ENCODE measurements at regions not wholly inside any gene's neighbourhood (a gene's known extent, or its start where the extent isn't known, plus 50 kb on each side); places are given as distances from the start of the nearest gene placed in this dataset.

- 63% methylated on average over 6 of the region's 7 CpGs for WGBS (ENCODE audit: insufficient coverage)
- no peak overlapping the region for H3K4me3 Mint-ChIP-seq
- DNase-seq = no peak
- H3K9me3 ChIP-seq (replicated peaks in 1 of 2; ENCODE audit: control insufficient read depth in 1 of 2, insufficient read depth in 1 of 2, low read length in 2 of 2) = peaks cover 0 to 20% of the 10 kb centered on the region in 2 donors
- no peak overlapping the region for H3K27ac Mint-ChIP-seq
- H3K4me1 ChIP-seq (ENCODE audit: control insufficient read depth in 1 of 2, insufficient read depth in 2 of 2, low read length in 2 of 2) = no peaks in the 10 kb centered on the region
- no peak overlapping the region for H2AFZ ChIP-seq (ENCODE audit: insufficient read depth, low read depth, low read length, poor library complexity, severe bottlenecking)
- no peak overlapping the region for H3K4me3 ChIP-seq (replicated peaks in 1 of 3; ENCODE audit: low read depth in 2 of 3, low read length in 3 of 3)
- H3K4me1 Mint-ChIP-seq = no peaks in the 10 kb centered on the region
- intact Hi-C loops (cut with micrococcal nuclease) = no loop called here
- no peaks in the 10 kb centered on the region for H3K36me3 ChIP-seq (replicated peaks in 1 of 2; ENCODE audit: control insufficient read depth in 1 of 2, insufficient read depth in 2 of 2, low read length in 2 of 2)
- H3K4me2 ChIP-seq (replicated peaks; ENCODE audit: extremely low read depth, low read length, poor library complexity, severe bottlenecking) = no peak overlapping the region
- H4K20me1 ChIP-seq (ENCODE audit: insufficient read depth, low read length) = no peaks in the 10 kb centered on the region
- peaks cover 0 to 16% (median 6%) of the 10 kb centered on the region in 7 donors for H3K9me3 Mint-ChIP-seq
- no peaks in the 10 kb centered on the region for H3K79me2 ChIP-seq (ENCODE audit: insufficient read depth, low read length)
- no peak overlapping the region for H3K27ac ChIP-seq (ENCODE audit: low read depth in 1 of 2, low read length in 2 of 2)
- no peak overlapping the region for H3K9ac ChIP-seq (ENCODE audit: insufficient read depth, low read length, poor library complexity, severe bottlenecking)
- no peaks in the 10 kb centered on the region for H3K36me3 Mint-ChIP-seq
- no peaks in the 10 kb centered on the region for H3K27me3 ChIP-seq (ENCODE audit: control insufficient read depth in 2 of 2, insufficient read depth in 2 of 2, low read length in 2 of 2)
- TF ChIP-seq CTCF (IDR thresholded peaks at IDR 0.05) = no peak
- H3K27me3 Mint-ChIP-seq (ENCODE audit: low read depth in 3 of 3) = peaks cover 0 to 1% (median 0%) of the 10 kb centered on the region in 3 donors
These were observed 236.5 kb upstream of the NT5C1B start for GRCh38 chr2:18825838-18826237.

- peaks cover 0 to 1% (median 0%) of the 10 kb centered on the region in 3 donors for H3K27me3 Mint-ChIP-seq (ENCODE audit: low read depth in 3 of 3)
- H3K9me3 ChIP-seq (replicated peaks in 1 of 2; ENCODE audit: control insufficient read depth in 1 of 2, insufficient read depth in 1 of 2, low read length in 2 of 2) = peaks cover 0 to 20% of the 10 kb centered on the region in 2 donors
- H3K4me1 ChIP-seq (ENCODE audit: control insufficient read depth in 1 of 2, insufficient read depth in 2 of 2, low read length in 2 of 2) = no peaks in the 10 kb centered on the region
- H3K36me3 ChIP-seq (replicated peaks in 1 of 2; ENCODE audit: control insufficient read depth in 1 of 2, insufficient read depth in 2 of 2, low read length in 2 of 2) = no peaks in the 10 kb centered on the region
- no peaks in the 10 kb centered on the region for H3K27me3 ChIP-seq (ENCODE audit: control insufficient read depth in 2 of 2, insufficient read depth in 2 of 2, low read length in 2 of 2)
- H4K20me1 ChIP-seq (ENCODE audit: insufficient read depth, low read length) = no peaks in the 10 kb centered on the region
- no peak overlapping the region for H2AFZ ChIP-seq (ENCODE audit: insufficient read depth, low read depth, low read length, poor library complexity, severe bottlenecking)
- H3K4me3 ChIP-seq (replicated peaks in 1 of 3; ENCODE audit: low read depth in 2 of 3, low read length in 3 of 3) = no peak overlapping the region
- no peak overlapping the region for H3K27ac ChIP-seq (ENCODE audit: low read depth in 1 of 2, low read length in 2 of 2)
- H3K4me1 Mint-ChIP-seq = no peaks in the 10 kb centered on the region
- intact Hi-C loops (cut with micrococcal nuclease) = no loop called here
- no peaks in the 10 kb centered on the region for H3K36me3 Mint-ChIP-seq
- no peak overlapping the region for H3K4me2 ChIP-seq (replicated peaks; ENCODE audit: extremely low read depth, low read length, poor library complexity, severe bottlenecking)
- no peak for TF ChIP-seq CTCF (IDR thresholded peaks at IDR 0.05)
- H3K4me3 Mint-ChIP-seq = no peak overlapping the region
- peaks cover 0 to 16% (median 6%) of the 10 kb centered on the region in 7 donors for H3K9me3 Mint-ChIP-seq
- H3K9ac ChIP-seq (ENCODE audit: insufficient read depth, low read length, poor library complexity, severe bottlenecking) = no peak overlapping the region
- WGBS (ENCODE audit: insufficient coverage) = 93% methylated on average over 2 of the region's 2 CpGs
- DNase-seq = no peak
- no peak overlapping the region for H3K27ac Mint-ChIP-seq
- no peaks in the 10 kb centered on the region for H3K79me2 ChIP-seq (ENCODE audit: insufficient read depth, low read length)
These were observed 235.5 kb upstream of the NT5C1B start for GRCh38 chr2:18824915-18825314.

All from CD14-positive monocyte (primary cell).